ENCODE measurements at regions not wholly inside any gene's neighbourhood (a gene's known extent, or its start where the extent isn't known, plus 50 kb on each side); places are given as distances from the start of the nearest gene placed in this dataset.

GRCh38 chr13:105278943-105279381 lies 1256.5 kb downstream of the EFNB2 start:
- no peak for TF ChIP-seq CTCF (IDR thresholded peaks at IDR 0.05)
- TF ChIP-seq POLR2A (IDR thresholded peaks at IDR 0.05), result no peak

Measured in right lobe of liver (tissue), 4 donors.